Endothelial cell (in vitro differentiated cells): ENCODE measurements at regions not wholly inside any gene's neighbourhood (a gene's known extent, or its start where the extent isn't known, plus 50 kb on each side); places are given as distances from the start of the nearest gene placed in this dataset.

Experiments used
- DNase-seq: peaks from one replicate; pipeline ENCODE4 v3.0.0; 2021; ENCODE audit warnings: low spot score
- H3K27ac Mint-ChIP-seq: one replicate; pipeline ENCODE4 v1.8.0; 2021; ENCODE audit warnings: mixed read lengths, inconsistent platforms; ENCODE audit not compliant: unreplicated experiment
- H3K27me3 Mint-ChIP-seq: one replicate; pipeline ENCODE4 v1.8.0; 2021; ENCODE audit warnings: mild to moderate bottlenecking, moderate library complexity, mixed read lengths, inconsistent platforms; ENCODE audit not compliant: unreplicated experiment
- H3K36me3 Mint-ChIP-seq: one replicate; pipeline ENCODE4 v1.8.0; 2021; ENCODE audit warnings: mild to moderate bottlenecking, low read depth, mixed read lengths, inconsistent platforms; ENCODE audit not compliant: unreplicated experiment
- H3K4me1 Mint-ChIP-seq: one replicate; pipeline ENCODE4 v1.8.0; 2021; ENCODE audit warnings: mild to moderate bottlenecking, mixed read lengths, inconsistent platforms; ENCODE audit not compliant: unreplicated experiment
- H3K4me3 Mint-ChIP-seq: one replicate; pipeline ENCODE4 v1.8.0; 2021; ENCODE audit warnings: mild to moderate bottlenecking, mixed read lengths, inconsistent platforms; ENCODE audit not compliant: unreplicated experiment
- H3K9me3 Mint-ChIP-seq: one replicate; pipeline ENCODE4 v1.8.0; 2021; ENCODE audit warnings: mixed read lengths, inconsistent platforms; ENCODE audit not compliant: unreplicated experiment
- CTCF ChIP-seq: fragments of 200-600 bp; sonication (generic); IDR thresholded peaks from one replicate; pipeline ENCODE4 v1.5.0; 2021; ENCODE audit warnings: antibody characterized with exemption; ENCODE audit not compliant: unreplicated experiment

GRCh38 chr13:109521719-109522118, 264.7 kb downstream of the IRS2 start:
- H3K9me3 Mint-ChIP-seq: no peaks in the 10 kb centered on the region
- no peaks in the 10 kb centered on the region for H3K36me3 Mint-ChIP-seq
- peaks cover 6% of the 10 kb centered on the region for H3K4me1 Mint-ChIP-seq
- DNase-seq: no peak
- no peak for TF ChIP-seq CTCF
- peaks cover 2% of the 10 kb centered on the region for H3K27me3 Mint-ChIP-seq
- no peak overlapping the region for H3K4me3 Mint-ChIP-seq
- no peak overlapping the region for H3K27ac Mint-ChIP-seq

- no peak for DNase-seq
- Mint-ChIP-seq H3K27me3 (peaks cover 2% of the 10 kb centered on the region), H3K36me3 (no peaks in the 10 kb centered on the region), H3K27ac (no peak overlapping the region), H3K4me1 (peaks cover 8% of the 10 kb centered on the region), H3K4me3 (no peak overlapping the region), H3K9me3 (no peaks in the 10 kb centered on the region)
- TF ChIP-seq CTCF: no peak
These were observed 268.9 kb downstream of the IRS2 start for GRCh38 chr13:109517517-109517916.

- Mint-ChIP-seq H3K9me3 (no peaks in the 10 kb centered on the region), H3K27ac (no peak overlapping the region), H3K4me1 (peaks cover 8% of the 10 kb centered on the region), H3K36me3 (no peaks in the 10 kb centered on the region), H3K27me3 (no peaks in the 10 kb centered on the region), H3K4me3 (no peak overlapping the region)
- TF ChIP-seq CTCF: no peak
- DNase-seq: no peak
These were observed 270.2 kb downstream of the IRS2 start for GRCh38 chr13:109516186-109516585.

GRCh38 chr13:109510013-109510412, 276.4 kb downstream of the IRS2 start:
- Mint-ChIP-seq H3K27ac (no peak overlapping the region), H3K9me3 (no peaks in the 10 kb centered on the region), H3K4me1 (no peaks in the 10 kb centered on the region), H3K36me3 (peaks cover 4% of the 10 kb centered on the region), H3K27me3 (peaks cover 2% of the 10 kb centered on the region), H3K4me3 (no peak overlapping the region)
- TF ChIP-seq CTCF: no peak
- no peak for DNase-seq

- no peaks in the 10 kb centered on the region for H3K9me3 Mint-ChIP-seq
- H3K27me3 Mint-ChIP-seq: peaks cover 2% of the 10 kb centered on the region
- no peak for DNase-seq
- no peak for TF ChIP-seq CTCF
- no peak overlapping the region for H3K4me3 Mint-ChIP-seq
- no peak overlapping the region for H3K27ac Mint-ChIP-seq
- H3K36me3 Mint-ChIP-seq: peaks cover 4% of the 10 kb centered on the region
- H3K4me1 Mint-ChIP-seq: no peaks in the 10 kb centered on the region
These were observed 277.1 kb downstream of the IRS2 start for GRCh38 chr13:109509154-109509900.
